ENCODE measurements at regions not wholly inside any gene's neighbourhood (a gene's known extent, or its start where the extent isn't known, plus 50 kb on each side); places are given as distances from the start of the nearest gene placed in this dataset.

- Histone ChIP-seq H3K4me3 (ENCODE audit: control insufficient read depth in 1 of 2, extremely low read depth in 1 of 2, low read length in 1 of 2) (no peak overlapping the region), H3K9me3 (no peaks in the 10 kb centered on the region), H3K36me3 (ENCODE audit: control insufficient read depth in 2 of 2, extremely low read depth in 1 of 2, insufficient read depth in 1 of 2, low read length in 1 of 2) (no peaks in the 10 kb centered on the region), H3K4me1 (ENCODE audit: control insufficient read depth in 1 of 2, extremely low read depth in 1 of 2, insufficient read depth in 2 of 2, low read length in 2 of 2) (no peaks in the 10 kb centered on the region), H3K27ac (ENCODE audit: low read length) (no peak overlapping the region), H3K27me3 (replicated peaks in 1 of 2; ENCODE audit: control insufficient read depth in 2 of 2, extremely low read depth in 1 of 2, insufficient read depth in 2 of 2, low read length in 1 of 2) (peaks cover 0 to 3% of the 10 kb centered on the region in 2 experiments)
- DNase-seq, result no peak
- ATAC-seq (replicated peaks in 1 of 4), result no peak
- no peaks in the 10 kb centered on the region for H3K36me3 Mint-ChIP-seq
- H3K9me3 Mint-ChIP-seq, result peaks cover 0 to 3% (median 0%) of the 10 kb centered on the region in 3 donors
- CTCF ChIA-PET, result no interaction called here
- no peaks in the 10 kb centered on the region for H3K4me1 Mint-ChIP-seq
- no peak overlapping the region for H3K4me3 Mint-ChIP-seq
- H3K27ac Mint-ChIP-seq, result no peak overlapping the region
- H3K27me3 Mint-ChIP-seq, result peaks cover 0 to 2% of the 10 kb centered on the region in 2 donors
- POLR2A ChIA-PET, result no interaction called here
- 42% methylated on average over 2 of the region's 3 CpGs for WGBS (ENCODE audit: insufficient coverage)
Observed at GRCh38 chr2:104562537-104562936, 291.4 kb upstream of the POU3F3 start.

GRCh38 chr2:104563398-104563996 is 290.4 kb upstream of the POU3F3 start:
- ChIA-PET POLR2A (no interaction called here), CTCF (no interaction called here)
- ATAC-seq (replicated peaks in 1 of 4), result no peak
- Histone ChIP-seq H3K27me3 (replicated peaks in 1 of 2; ENCODE audit: control insufficient read depth in 2 of 2, extremely low read depth in 1 of 2, insufficient read depth in 2 of 2, low read length in 1 of 2) (peaks cover 0 to 3% of the 10 kb centered on the region in 2 experiments), H3K27ac (ENCODE audit: low read length) (no peak overlapping the region), H3K4me1 (ENCODE audit: control insufficient read depth in 1 of 2, extremely low read depth in 1 of 2, insufficient read depth in 2 of 2, low read length in 2 of 2) (no peaks in the 10 kb centered on the region), H3K36me3 (ENCODE audit: control insufficient read depth in 2 of 2, extremely low read depth in 1 of 2, insufficient read depth in 1 of 2, low read length in 1 of 2) (no peaks in the 10 kb centered on the region), H3K4me3 (ENCODE audit: control insufficient read depth in 1 of 2, extremely low read depth in 1 of 2, low read length in 1 of 2) (no peak overlapping the region), H3K9me3 (no peaks in the 10 kb centered on the region)
- 82% methylated on average over 7 of the region's 8 CpGs for WGBS (ENCODE audit: insufficient coverage)
- DNase-seq, result no peak
- Mint-ChIP-seq H3K36me3 (no peaks in the 10 kb centered on the region), H3K27ac (no peak overlapping the region), H3K4me3 (no peak overlapping the region), H3K9me3 (peaks cover 0 to 3% (median 0%) of the 10 kb centered on the region in 3 donors), H3K27me3 (peaks cover 0 to 2% of the 10 kb centered on the region in 2 donors), H3K4me1 (no peaks in the 10 kb centered on the region)

GRCh38 chr2:104568247-104568646 is 285.7 kb upstream of the POU3F3 start:
- Histone ChIP-seq H3K27me3 (replicated peaks in 1 of 2; ENCODE audit: control insufficient read depth in 2 of 2, extremely low read depth in 1 of 2, insufficient read depth in 2 of 2, low read length in 1 of 2) (peaks cover 0 to 3% of the 10 kb centered on the region in 2 experiments), H3K36me3 (ENCODE audit: control insufficient read depth in 2 of 2, extremely low read depth in 1 of 2, insufficient read depth in 1 of 2, low read length in 1 of 2) (no peaks in the 10 kb centered on the region), H3K4me3 (ENCODE audit: control insufficient read depth in 1 of 2, extremely low read depth in 1 of 2, low read length in 1 of 2) (no peak overlapping the region), H3K4me1 (ENCODE audit: control insufficient read depth in 1 of 2, extremely low read depth in 1 of 2, insufficient read depth in 2 of 2, low read length in 2 of 2) (no peaks in the 10 kb centered on the region), H3K9me3 (no peaks in the 10 kb centered on the region), H3K27ac (ENCODE audit: low read length) (no peak overlapping the region)
- ATAC-seq (replicated peaks in 1 of 4), result no peak
- Mint-ChIP-seq H3K4me1 (no peaks in the 10 kb centered on the region), H3K27ac (no peak overlapping the region), H3K9me3 (peaks cover 0 to 3% (median 3%) of the 10 kb centered on the region in 3 donors), H3K36me3 (no peaks in the 10 kb centered on the region), H3K27me3 (peaks cover 0 to 2% of the 10 kb centered on the region in 2 donors), H3K4me3 (no peak overlapping the region)
- CTCF ChIA-PET, result no interaction called here
- WGBS (ENCODE audit: insufficient coverage), result 68% methylated on average over 2 of the region's 4 CpGs
- no peak for DNase-seq
- POLR2A ChIA-PET, result no interaction called here

GRCh38 chr2:104570259-104570658 is 283.7 kb upstream of the POU3F3 start:
- Mint-ChIP-seq H3K9me3 (peaks cover 0 to 3% (median 0%) of the 10 kb centered on the region in 3 donors), H3K27me3 (no peaks in the 10 kb centered on the region), H3K27ac (no peak overlapping the region), H3K4me1 (no peaks in the 10 kb centered on the region), H3K4me3 (no peak overlapping the region), H3K36me3 (no peaks in the 10 kb centered on the region)
- H3K27me3 ChIP-seq (replicated peaks in 1 of 2; ENCODE audit: control insufficient read depth in 2 of 2, extremely low read depth in 1 of 2, insufficient read depth in 2 of 2, low read length in 1 of 2), result no peaks in the 10 kb centered on the region
- H3K27ac ChIP-seq (ENCODE audit: low read length), result no peak overlapping the region
- ATAC-seq (replicated peaks in 1 of 4) (no peak), DNase-seq (no peak)
- H3K36me3 ChIP-seq (ENCODE audit: control insufficient read depth in 2 of 2, extremely low read depth in 1 of 2, insufficient read depth in 1 of 2, low read length in 1 of 2), result no peaks in the 10 kb centered on the region
- ChIA-PET POLR2A (no interaction called here), CTCF (no interaction called here)
- no CpG with 5 or more reads among the region's 2 CpGs for WGBS (ENCODE audit: insufficient coverage)
- H3K4me1 ChIP-seq (ENCODE audit: control insufficient read depth in 1 of 2, extremely low read depth in 1 of 2, insufficient read depth in 2 of 2, low read length in 2 of 2), result no peaks in the 10 kb centered on the region
- H3K4me3 ChIP-seq (ENCODE audit: control insufficient read depth in 1 of 2, extremely low read depth in 1 of 2, low read length in 1 of 2), result no peak overlapping the region
- H3K9me3 ChIP-seq, result no peaks in the 10 kb centered on the region

DNA sequence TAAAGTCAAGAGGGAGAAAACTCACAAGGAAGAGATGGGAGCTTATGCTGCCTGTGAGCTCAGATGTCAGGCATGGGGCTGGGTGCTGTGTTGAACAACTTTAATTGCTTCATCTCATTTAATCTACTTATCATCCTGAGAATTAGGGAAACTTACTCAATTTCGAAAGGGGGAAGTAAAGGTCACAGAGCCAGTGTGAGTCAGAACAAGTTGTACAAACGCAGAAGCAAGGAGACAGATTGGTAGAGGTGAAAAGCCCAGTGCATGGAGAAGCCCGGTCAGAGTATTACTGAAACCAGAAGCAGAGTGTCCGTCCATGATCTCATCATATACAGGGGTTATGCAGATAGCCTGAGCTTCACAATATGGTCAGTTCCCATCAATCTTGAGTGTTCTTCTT is 281.1 kb upstream of the POU3F3 start:
- H3K27ac ChIP-seq (ENCODE audit: low read length), result no peak overlapping the region
- Mint-ChIP-seq H3K36me3 (no peaks in the 10 kb centered on the region), H3K27ac (no peak overlapping the region), H3K9me3 (peaks cover 0 to 3% (median 0%) of the 10 kb centered on the region in 3 donors), H3K4me1 (no peaks in the 10 kb centered on the region), H3K4me3 (no peak overlapping the region), H3K27me3 (no peaks in the 10 kb centered on the region)
- peak in 2 of 35 experiments; percentile 0 to 2 for DNase-seq
- WGBS (ENCODE audit: insufficient coverage), result 75% methylated on average over 2 of the region's 4 CpGs
- H3K36me3 ChIP-seq (ENCODE audit: control insufficient read depth in 2 of 2, extremely low read depth in 1 of 2, insufficient read depth in 1 of 2, low read length in 1 of 2), result no peaks in the 10 kb centered on the region
- CTCF ChIA-PET, result no interaction called here
- no peak for ATAC-seq (replicated peaks in 1 of 4)
- no peaks in the 10 kb centered on the region for H3K9me3 ChIP-seq
- H3K27me3 ChIP-seq (replicated peaks in 1 of 2; ENCODE audit: control insufficient read depth in 2 of 2, extremely low read depth in 1 of 2, insufficient read depth in 2 of 2, low read length in 1 of 2), result no peaks in the 10 kb centered on the region
- no peaks in the 10 kb centered on the region for H3K4me1 ChIP-seq (ENCODE audit: control insufficient read depth in 1 of 2, extremely low read depth in 1 of 2, insufficient read depth in 2 of 2, low read length in 2 of 2)
- no peak overlapping the region for H3K4me3 ChIP-seq (ENCODE audit: control insufficient read depth in 1 of 2, extremely low read depth in 1 of 2, low read length in 1 of 2)
- POLR2A ChIA-PET, result no interaction called here

GRCh38 chr2:104574367-104574766 is 279.5 kb upstream of the POU3F3 start:
- no peak for ATAC-seq (replicated peaks in 1 of 4)
- CTCF ChIA-PET, result no interaction called here
- no peak overlapping the region for H3K27ac Mint-ChIP-seq
- DNase-seq, result no peak
- H3K4me3 ChIP-seq (ENCODE audit: control insufficient read depth in 1 of 2, extremely low read depth in 1 of 2, low read length in 1 of 2), result no peak overlapping the region
- H3K27ac ChIP-seq (ENCODE audit: low read length), result no peak overlapping the region
- no peaks in the 10 kb centered on the region for H3K36me3 ChIP-seq (ENCODE audit: control insufficient read depth in 2 of 2, extremely low read depth in 1 of 2, insufficient read depth in 1 of 2, low read length in 1 of 2)
- H3K4me1 Mint-ChIP-seq, result no peaks in the 10 kb centered on the region
- H3K27me3 Mint-ChIP-seq, result peaks cover 0 to 4% of the 10 kb centered on the region in 2 donors
- H3K9me3 ChIP-seq, result no peaks in the 10 kb centered on the region
- no peaks in the 10 kb centered on the region for H3K36me3 Mint-ChIP-seq
- H3K4me3 Mint-ChIP-seq, result no peak overlapping the region
- no peaks in the 10 kb centered on the region for H3K27me3 ChIP-seq (replicated peaks in 1 of 2; ENCODE audit: control insufficient read depth in 2 of 2, extremely low read depth in 1 of 2, insufficient read depth in 2 of 2, low read length in 1 of 2)
- H3K9me3 Mint-ChIP-seq, result peaks cover 0 to 3% (median 0%) of the 10 kb centered on the region in 3 donors
- POLR2A ChIA-PET, result no interaction called here
- WGBS (ENCODE audit: insufficient coverage), result 93% methylated on average over 7 of the region's 7 CpGs
- H3K4me1 ChIP-seq (ENCODE audit: control insufficient read depth in 1 of 2, extremely low read depth in 1 of 2, insufficient read depth in 2 of 2, low read length in 2 of 2), result no peaks in the 10 kb centered on the region

DNA sequence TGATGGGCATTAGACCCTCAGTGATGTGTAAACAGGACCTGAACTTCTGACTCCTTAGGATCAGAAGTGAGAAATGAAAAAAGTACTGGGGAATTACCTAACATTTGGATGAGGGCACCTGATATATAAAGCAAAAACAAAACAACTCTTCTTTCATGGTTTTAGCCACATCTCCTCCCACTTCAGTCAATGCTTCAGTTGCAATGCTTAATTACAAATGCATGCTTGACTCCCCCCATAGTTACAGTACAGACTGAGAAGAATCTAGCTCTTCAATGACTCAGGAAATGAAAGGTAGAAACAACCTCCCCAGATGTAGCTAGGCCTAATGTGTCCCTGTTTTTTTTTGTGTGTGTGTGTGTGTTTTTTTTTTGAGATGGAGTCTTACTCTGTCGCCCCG is 276.8 kb upstream of the POU3F3 start:
- DNase-seq, result no peak
- no peaks in the 10 kb centered on the region for H3K9me3 ChIP-seq
- Mint-ChIP-seq H3K4me1 (no peaks in the 10 kb centered on the region), H3K27me3 (peaks cover 0 to 4% of the 10 kb centered on the region in 2 donors), H3K4me3 (no peak overlapping the region), H3K27ac (no peak overlapping the region), H3K36me3 (no peaks in the 10 kb centered on the region), H3K9me3 (peaks cover 0 to 4% (median 1%) of the 10 kb centered on the region in 3 donors)
- no CpG with 5 or more reads among the region's 2 CpGs for WGBS (ENCODE audit: insufficient coverage)
- H3K4me1 ChIP-seq (ENCODE audit: control insufficient read depth in 1 of 2, extremely low read depth in 1 of 2, insufficient read depth in 2 of 2, low read length in 2 of 2), result no peaks in the 10 kb centered on the region
- POLR2A ChIA-PET, result no interaction called here
- no peak for ATAC-seq (replicated peaks in 1 of 4)
- CTCF ChIA-PET, result no interaction called here
- no peaks in the 10 kb centered on the region for H3K27me3 ChIP-seq (replicated peaks in 1 of 2; ENCODE audit: control insufficient read depth in 2 of 2, extremely low read depth in 1 of 2, insufficient read depth in 2 of 2, low read length in 1 of 2)
- H3K27ac ChIP-seq (ENCODE audit: low read length), result no peak overlapping the region
- no peak overlapping the region for H3K4me3 ChIP-seq (ENCODE audit: control insufficient read depth in 1 of 2, extremely low read depth in 1 of 2, low read length in 1 of 2)
- no peaks in the 10 kb centered on the region for H3K36me3 ChIP-seq (ENCODE audit: control insufficient read depth in 2 of 2, extremely low read depth in 1 of 2, insufficient read depth in 1 of 2, low read length in 1 of 2)

Measured in T-cell (primary cell).